GM19023 (cell line): ENCODE measurements at regions not wholly inside any gene's neighbourhood (a gene's known extent, or its start where the extent isn't known, plus 50 kb on each side); places are given as distances from the start of the nearest gene placed in this dataset.

Experiments used
- ATAC-seq: cut with Tn5 transposase; IDR thresholded peaks from one replicate; pipeline ENCODE4 v1.9.1; 2021; ENCODE audit warnings: mild to moderate bottlenecking, moderate library complexity; ENCODE audit not compliant: unreplicated experiment

- no peak for ATAC-seq
Measured at GRCh38 chr10:107616463-107617410, 452.2 kb upstream of the SORCS1 start.

- no peak for ATAC-seq
Measured at GRCh38 chr10:107616031-107616430, 451.5 kb upstream of the SORCS1 start.

GRCh38 chr10:107614939-107615685 is 450.6 kb upstream of the SORCS1 start:
- no peak for ATAC-seq

- no peak for ATAC-seq
Measured at GRCh38 chr10:107611115-107611514, 446.6 kb upstream of the SORCS1 start.

GRCh38 chr10:107589081-107589480 is 424.6 kb upstream of the SORCS1 start:
- ATAC-seq = no peak

GRCh38 chr10:107585630-107586029 is 421.1 kb upstream of the SORCS1 start:
- no peak for ATAC-seq

GRCh38 chr10:107583974-107584373 is 419.5 kb upstream of the SORCS1 start:
- no peak for ATAC-seq

GRCh38 chr10:107579970-107580369 is 415.5 kb upstream of the SORCS1 start:
- no peak for ATAC-seq

GRCh38 chr10:107577221-107577620 is 412.7 kb upstream of the SORCS1 start:
- ATAC-seq = no peak

GRCh38 chr10:107576746-107577145 is 412.2 kb upstream of the SORCS1 start:
- ATAC-seq = no peak

GRCh38 chr10:107565014-107565413 is 400.5 kb upstream of the SORCS1 start:
- ATAC-seq = no peak

GRCh38 chr10:107561136-107561650 is 396.7 kb upstream of the SORCS1 start:
- no peak for ATAC-seq

- ATAC-seq = no peak
Measured at GRCh38 chr10:107557916-107558315, 393.4 kb upstream of the SORCS1 start.

GRCh38 chr10:107554333-107554732 is 389.8 kb upstream of the SORCS1 start:
- no peak for ATAC-seq

GRCh38 chr10:107553470-107553869 is 389.0 kb upstream of the SORCS1 start:
- no peak for ATAC-seq

GRCh38 chr10:107552963-107553362 is 388.5 kb upstream of the SORCS1 start:
- ATAC-seq = no peak

- no peak for ATAC-seq
Measured at GRCh38 chr10:107548301-107548700, 383.8 kb upstream of the SORCS1 start.

GRCh38 chr10:107546986-107547385 is 382.5 kb upstream of the SORCS1 start:
- ATAC-seq = no peak

GRCh38 chr10:107546284-107546683 is 381.8 kb upstream of the SORCS1 start:
- no peak for ATAC-seq

GRCh38 chr10:107545717-107546116 is 381.2 kb upstream of the SORCS1 start:
- ATAC-seq = no peak

GRCh38 chr10:107544706-107545520 is 380.4 kb upstream of the SORCS1 start:
- no peak for ATAC-seq
